Mesodermal cell (in vitro differentiated cells): ENCODE measurements at regions not wholly inside any gene's neighbourhood (a gene's known extent, or its start where the extent isn't known, plus 50 kb on each side); places are given as distances from the start of the nearest gene placed in this dataset.

ENCODE experiments used
- H3K27ac ChIP-seq: 2 replicates; pipeline ENCODE4 v1.7.0; 2013; ENCODE audit warnings: mild to moderate bottlenecking, low read depth, low read length, moderate library complexity; ENCODE audit not compliant: severe bottlenecking
- H3K36me3 ChIP-seq: 2 replicates; pipeline ENCODE4 v1.7.1; 2013; ENCODE audit warnings: mild to moderate bottlenecking, low read length, moderate library complexity; ENCODE audit not compliant: control insufficient read depth, insufficient read depth
- H3K4me1 ChIP-seq: one replicate; pipeline ENCODE4 v1.7.1; 2013; ENCODE audit warnings: mild to moderate bottlenecking, low read length; ENCODE audit not compliant: insufficient read depth, control insufficient read depth, poor library complexity, severe bottlenecking
- H3K4me3 ChIP-seq: 2 replicates; pipeline ENCODE4 v1.7.0; 2013; ENCODE audit warnings: low read length, control low read depth, mild to moderate bottlenecking; ENCODE audit not compliant: insufficient read depth, poor library complexity, severe bottlenecking; ENCODE audit errors: extremely low read depth
- H3K9me3 ChIP-seq: 2 replicates; pipeline ENCODE4 v1.7.1; 2013; ENCODE audit warnings: mild to moderate bottlenecking, low read length, moderate library complexity; ENCODE audit not compliant: control insufficient read depth
- WGBS, 2 experiments: methylation state at CpG; one replicate each; pipeline ENCODE4 v1.1.5; 2013; ENCODE audit warnings: missing lambda C conversion rate in 2 of 2; ENCODE audit not compliant: insufficient coverage in 2 of 2; 5-methylcytosine and 5-hydroxymethylcytosine counted together

- no peak overlapping the region for H3K4me3 ChIP-seq
Measured at GRCh38 chr20:56941101-56941686, 312.1 kb downstream of the TFAP2C start.

DNA sequence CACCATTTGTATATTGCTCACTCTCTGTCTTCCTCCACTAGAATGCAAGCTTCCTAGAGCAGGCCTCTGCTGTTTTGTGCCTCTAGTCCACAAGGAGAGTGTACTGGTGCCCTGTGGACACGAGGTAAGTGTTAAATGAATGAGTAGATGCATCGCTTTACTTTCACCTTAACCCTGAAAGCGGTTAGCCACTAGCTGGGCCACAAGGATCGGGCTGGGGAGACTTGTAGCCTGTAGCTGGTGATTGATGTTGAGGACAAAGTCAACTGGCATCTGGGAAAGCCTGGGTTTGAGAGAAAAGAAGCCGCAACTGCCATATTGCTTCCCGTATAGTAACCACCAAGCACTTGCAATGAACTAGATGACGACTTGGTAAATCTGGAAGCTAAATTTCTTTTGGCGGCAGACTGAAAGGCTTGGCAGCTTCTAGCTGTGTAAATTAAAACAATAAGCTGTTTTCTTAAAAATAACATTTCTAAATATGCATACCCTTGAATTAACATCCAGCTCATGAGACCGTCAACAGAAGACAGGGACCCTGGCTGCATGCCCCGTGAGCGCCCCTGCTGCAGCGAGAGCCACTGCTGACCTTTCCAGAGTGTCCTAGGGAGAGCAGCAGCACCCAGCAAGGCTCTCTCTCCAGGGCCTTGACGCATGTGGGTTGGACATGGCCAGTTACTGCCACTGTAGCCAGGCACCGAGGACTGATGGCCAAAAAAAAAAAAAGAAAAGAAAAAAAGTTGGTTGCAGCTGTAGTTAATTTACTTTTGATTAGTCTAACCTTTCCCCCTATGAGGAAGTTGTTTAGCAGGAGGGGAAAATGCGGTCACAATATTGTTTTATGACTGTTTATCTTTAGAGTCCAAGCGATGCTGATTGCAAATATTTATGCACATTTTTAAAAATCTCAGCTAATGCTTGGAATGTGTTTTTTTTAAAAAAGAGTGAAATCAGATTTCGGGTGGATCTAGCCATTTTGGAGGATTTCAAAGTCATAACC is 315.1 kb downstream of the TFAP2C start:
- H3K9me3 ChIP-seq = no peaks in the 10 kb centered on the region
- no peaks in the 10 kb centered on the region for H3K4me1 ChIP-seq
- WGBS, 2 experiments = 78 to 84% methylated on average over 8 to 10 of the region's 17 CpGs
- no peak overlapping the region for H3K4me3 ChIP-seq
- no peaks in the 10 kb centered on the region for H3K36me3 ChIP-seq
- H3K27ac ChIP-seq = no peak overlapping the region

More at GRCh38 chr20:56941101-56941686, 312.1 kb downstream of the TFAP2C start:
- Histone ChIP-seq H3K4me1 (no peaks in the 10 kb centered on the region), H3K27ac (no peak overlapping the region), H3K9me3 (no peaks in the 10 kb centered on the region), H3K36me3 (no peaks in the 10 kb centered on the region)
- whole genome bisulfite sequencing, 2 experiments = 89 to 100% methylated on average over 4 of the region's 8 CpGs

- H3K27ac ChIP-seq = no peak overlapping the region
- H3K4me3 ChIP-seq = no peak overlapping the region
- H3K36me3 ChIP-seq = no peaks in the 10 kb centered on the region
- H3K9me3 ChIP-seq = no peaks in the 10 kb centered on the region
- 65 to 70% methylated on average over 2 to 4 of the region's 5 CpGs for WGBS, 2 experiments
- no peaks in the 10 kb centered on the region for H3K4me1 ChIP-seq
Measured at GRCh38 chr20:56945057-56945456, 316.0 kb downstream of the TFAP2C start.

GRCh38 chr20:56945901-56946300 is 316.8 kb downstream of the TFAP2C start:
- 72 to 93% methylated on average over 5 of the region's 5 CpGs for WGBS, 2 experiments
- H3K36me3 ChIP-seq = no peaks in the 10 kb centered on the region
- no peak overlapping the region for H3K27ac ChIP-seq
- no peak overlapping the region for H3K4me3 ChIP-seq
- H3K4me1 ChIP-seq = no peaks in the 10 kb centered on the region
- H3K9me3 ChIP-seq = no peaks in the 10 kb centered on the region

GRCh38 chr20:56949318-56949717 is 317.1 kb downstream of the BMP7 start:
- H3K36me3 ChIP-seq = no peaks in the 10 kb centered on the region
- H3K4me3 ChIP-seq = no peak overlapping the region
- WGBS, 2 experiments = 76 to 82% methylated on average over 6 of the region's 6 CpGs
- H3K4me1 ChIP-seq = no peaks in the 10 kb centered on the region
- H3K27ac ChIP-seq = no peak overlapping the region
- H3K9me3 ChIP-seq = no peaks in the 10 kb centered on the region

GRCh38 chr20:56952258-56953047 is 314.0 kb downstream of the BMP7 start:
- Histone ChIP-seq H3K9me3 (no peaks in the 10 kb centered on the region), H3K36me3 (no peaks in the 10 kb centered on the region), H3K4me3 (no peak overlapping the region), H3K4me1 (no peaks in the 10 kb centered on the region), H3K27ac (no peak overlapping the region)
- 84 to 87% methylated on average over 15 of the region's 19 CpGs for WGBS, 2 experiments

DNA sequence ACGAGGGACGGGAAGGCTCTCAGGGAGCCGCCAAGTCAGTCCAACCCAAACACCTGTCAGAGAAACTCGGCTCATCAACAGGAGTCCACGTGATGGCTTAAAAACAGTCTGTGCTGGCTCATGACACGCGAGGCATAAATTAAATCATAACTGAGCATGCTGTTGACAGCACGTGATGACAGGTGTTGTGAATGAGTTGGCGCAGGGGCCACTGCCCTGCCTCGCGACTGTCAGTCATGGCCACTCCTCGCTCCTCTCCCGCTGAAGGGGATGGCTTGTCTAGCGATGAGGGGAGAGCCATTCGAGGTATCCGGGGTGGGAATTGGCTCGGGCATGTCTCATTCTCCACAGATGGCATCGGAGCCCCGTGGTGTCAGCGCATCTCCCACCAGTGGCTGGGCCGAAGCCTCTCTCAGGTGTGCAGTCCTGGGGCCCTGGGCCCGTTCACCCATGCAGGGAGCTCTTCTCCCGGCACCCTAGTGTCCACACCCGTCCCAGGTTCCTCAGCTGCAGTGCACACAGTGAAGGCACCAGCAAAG is 313.3 kb downstream of the BMP7 start:
- WGBS, 2 experiments = 93 to 95% methylated on average over 22 to 24 of the region's 24 CpGs
- Histone ChIP-seq H3K27ac (no peak overlapping the region), H3K9me3 (no peaks in the 10 kb centered on the region), H3K4me3 (no peak overlapping the region), H3K36me3 (no peaks in the 10 kb centered on the region), H3K4me1 (no peaks in the 10 kb centered on the region)

- H3K4me3 ChIP-seq = no peak overlapping the region
- H3K36me3 ChIP-seq = no peaks in the 10 kb centered on the region
- H3K9me3 ChIP-seq = no peaks in the 10 kb centered on the region
- H3K4me1 ChIP-seq = no peaks in the 10 kb centered on the region
- H3K27ac ChIP-seq = no peak overlapping the region
- 92% methylated on average over 10 to 13 of the region's 15 CpGs for WGBS, 2 experiments
Measured at GRCh38 chr20:56954797-56955196, 311.6 kb downstream of the BMP7 start.

DNA sequence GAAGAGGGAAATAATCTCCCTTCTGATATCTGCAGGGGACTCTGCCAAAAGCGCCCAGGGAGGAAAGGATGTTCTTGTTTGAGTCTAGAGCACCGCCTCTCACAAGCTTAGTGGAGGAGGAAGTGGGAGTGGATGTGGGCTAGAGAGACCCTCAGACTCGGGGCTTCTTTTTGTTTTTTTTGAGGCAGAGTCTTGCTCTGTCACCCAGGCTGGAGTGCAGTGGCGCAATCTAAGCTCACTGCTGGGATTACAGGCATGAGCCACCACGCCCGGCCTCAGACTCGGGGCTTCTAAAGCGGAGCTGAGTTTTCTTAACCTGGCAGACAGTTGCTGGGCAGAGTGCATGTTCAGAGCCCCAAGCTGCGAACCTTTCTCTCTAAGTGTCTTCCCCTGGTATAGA is 310.8 kb downstream of the BMP7 start:
- Histone ChIP-seq H3K36me3 (no peaks in the 10 kb centered on the region), H3K9me3 (no peaks in the 10 kb centered on the region), H3K27ac (no peak overlapping the region), H3K4me3 (no peak overlapping the region), H3K4me1 (no peaks in the 10 kb centered on the region)
- 73 to 79% methylated on average over 8 to 9 of the region's 9 CpGs for WGBS, 2 experiments

- WGBS, 2 experiments = 80 to 97% methylated on average over 3 to 6 of the region's 7 CpGs
- H3K9me3 ChIP-seq = no peaks in the 10 kb centered on the region
- H3K4me1 ChIP-seq = no peaks in the 10 kb centered on the region
- no peak overlapping the region for H3K27ac ChIP-seq
- H3K4me3 ChIP-seq = no peak overlapping the region
- H3K36me3 ChIP-seq = no peaks in the 10 kb centered on the region
Measured at GRCh38 chr20:56956534-56956933, 309.9 kb downstream of the BMP7 start.
